IPS-18c (cell line): ENCODE measurements at regions not wholly inside any gene's neighbourhood (a gene's known extent, or its start where the extent isn't known, plus 50 kb on each side); places are given as distances from the start of the nearest gene placed in this dataset.

Source experiments
- H3K4me3 ChIP-seq: 2 replicates; pipeline ENCODE4 v1.7.0; 2013; ENCODE audit warnings: low read depth, mild to moderate bottlenecking, low read length, moderate library complexity; ENCODE audit not compliant: insufficient read depth
- H3K9me3 ChIP-seq: one replicate; pipeline ENCODE4 v1.6.1; 2013; ENCODE audit warnings: mild to moderate bottlenecking, low read length, moderate library complexity; ENCODE audit not compliant: control insufficient read depth, insufficient read depth

DNA sequence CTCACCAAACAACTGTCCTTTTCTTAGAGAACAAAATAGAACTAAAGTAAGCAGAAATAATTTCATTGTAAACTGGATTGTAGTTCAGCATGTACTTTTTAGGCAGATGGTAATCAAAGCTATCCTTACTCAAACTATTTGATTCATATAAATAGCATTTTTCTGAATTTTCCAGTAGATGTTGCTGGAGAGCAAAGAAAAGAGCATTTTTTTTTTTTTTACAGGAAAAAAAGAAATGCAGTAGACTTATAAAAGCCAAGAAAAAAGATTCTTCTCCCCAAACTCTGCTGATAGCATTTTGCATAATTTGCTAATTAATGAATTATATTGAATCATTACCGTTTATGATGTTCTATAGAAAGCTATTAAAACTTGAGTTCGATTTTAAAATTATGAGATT, 715.3 kb upstream of the WWC1 start:
- Histone ChIP-seq H3K9me3 (no peaks in the 10 kb centered on the region), H3K4me3 (no peak overlapping the region)

GRCh38 chr5:167576897-167577296, 714.5 kb upstream of the WWC1 start:
- H3K9me3 ChIP-seq, result no peaks in the 10 kb centered on the region
- H3K4me3 ChIP-seq, result no peak overlapping the region

GRCh38 chr5:167577616-167578015, 713.8 kb upstream of the WWC1 start:
- H3K9me3 ChIP-seq, result no peaks in the 10 kb centered on the region
- H3K4me3 ChIP-seq, result no peak overlapping the region

DNA sequence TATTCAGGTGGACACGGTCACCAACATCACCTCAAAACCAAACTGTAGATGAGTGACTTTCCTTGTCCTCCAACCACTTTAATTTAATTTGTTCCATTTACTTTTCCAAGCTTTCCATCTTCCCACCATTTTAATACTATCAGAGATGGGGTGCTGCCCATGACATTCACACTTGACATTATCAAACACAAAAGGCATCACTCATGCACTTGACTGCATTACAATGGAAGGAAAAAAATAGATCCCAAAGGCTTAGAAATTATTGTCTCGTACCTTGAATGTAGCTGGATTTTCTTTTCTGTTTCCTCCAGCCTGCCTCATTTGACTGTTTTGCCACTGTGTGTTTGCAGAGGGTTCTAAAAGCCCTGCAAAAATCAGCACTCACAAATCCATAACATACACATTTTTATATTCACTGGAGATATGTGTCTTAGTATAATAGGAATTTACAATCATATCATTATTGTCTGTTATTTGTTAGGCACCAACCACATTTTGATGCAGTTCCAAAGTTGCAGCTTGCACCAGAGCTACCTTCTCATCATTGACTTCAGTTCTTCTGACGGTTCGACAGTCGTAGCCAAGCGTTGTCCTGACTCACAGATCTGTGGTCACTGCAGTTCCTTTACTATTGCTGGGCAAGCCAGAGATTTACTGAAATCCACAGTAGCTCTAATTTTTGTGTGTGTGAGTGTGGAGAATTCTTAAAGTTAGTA, 712.3 kb upstream of the WWC1 start:
- no peak overlapping the region for H3K4me3 ChIP-seq

GRCh38 chr5:167579693-167580055, 711.8 kb upstream of the WWC1 start:
- Histone ChIP-seq H3K4me3 (no peak overlapping the region), H3K9me3 (no peaks in the 10 kb centered on the region)

More for the DNA sequence above, 712.3 kb upstream of the WWC1 start:
- no peaks in the 10 kb centered on the region for H3K9me3 ChIP-seq

- no peaks in the 10 kb centered on the region for H3K9me3 ChIP-seq
- no peak overlapping the region for H3K4me3 ChIP-seq
These were observed 710.8 kb upstream of the WWC1 start for GRCh38 chr5:167580608-167581007.

- no peak overlapping the region for H3K4me3 ChIP-seq
These were observed 709.2 kb upstream of the WWC1 start for GRCh38 chr5:167582283-167582682.

DNA sequence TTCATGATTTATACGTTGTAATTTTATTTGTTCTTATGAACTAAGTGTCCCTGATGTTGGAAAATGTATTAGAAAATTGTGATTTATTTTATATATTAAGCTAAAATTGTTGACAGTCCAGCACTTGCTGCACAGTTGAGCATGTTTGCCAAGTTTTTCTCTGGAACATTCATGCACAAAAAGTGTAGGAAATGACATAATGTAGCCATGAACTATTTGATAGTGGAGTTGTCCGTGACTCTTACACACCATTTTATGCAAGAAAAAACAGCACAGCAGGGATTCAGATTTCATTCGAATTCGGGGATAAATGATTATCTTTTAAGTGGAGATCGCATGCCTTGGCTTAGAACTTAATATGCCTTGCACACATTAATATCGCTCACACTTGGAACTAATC, 708.6 kb upstream of the WWC1 start:
- Histone ChIP-seq H3K9me3 (no peaks in the 10 kb centered on the region), H3K4me3 (no peak overlapping the region)

More at GRCh38 chr5:167582283-167582682, 709.2 kb upstream of the WWC1 start:
- H3K9me3 ChIP-seq, result no peaks in the 10 kb centered on the region

DNA sequence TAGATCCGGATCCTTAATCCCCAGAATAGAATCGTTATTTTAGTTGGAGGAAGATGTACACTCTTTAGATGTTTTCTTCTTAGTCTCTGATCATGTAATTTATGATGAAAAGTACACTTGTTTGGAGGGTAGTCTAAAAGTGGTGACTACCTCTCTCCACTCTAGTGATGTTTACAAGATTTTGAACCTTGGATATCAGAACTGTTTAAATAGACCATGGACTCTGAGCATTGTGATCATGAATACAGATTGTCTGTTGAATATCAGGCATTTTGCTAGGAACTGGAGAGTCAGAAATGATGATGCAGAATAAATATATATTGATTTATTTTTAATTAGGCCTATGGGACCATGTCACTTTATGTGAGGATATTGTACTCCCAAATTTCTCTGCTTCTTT, 706.3 kb upstream of the WWC1 start:
- no peak overlapping the region for H3K4me3 ChIP-seq
- no peaks in the 10 kb centered on the region for H3K9me3 ChIP-seq

DNA sequence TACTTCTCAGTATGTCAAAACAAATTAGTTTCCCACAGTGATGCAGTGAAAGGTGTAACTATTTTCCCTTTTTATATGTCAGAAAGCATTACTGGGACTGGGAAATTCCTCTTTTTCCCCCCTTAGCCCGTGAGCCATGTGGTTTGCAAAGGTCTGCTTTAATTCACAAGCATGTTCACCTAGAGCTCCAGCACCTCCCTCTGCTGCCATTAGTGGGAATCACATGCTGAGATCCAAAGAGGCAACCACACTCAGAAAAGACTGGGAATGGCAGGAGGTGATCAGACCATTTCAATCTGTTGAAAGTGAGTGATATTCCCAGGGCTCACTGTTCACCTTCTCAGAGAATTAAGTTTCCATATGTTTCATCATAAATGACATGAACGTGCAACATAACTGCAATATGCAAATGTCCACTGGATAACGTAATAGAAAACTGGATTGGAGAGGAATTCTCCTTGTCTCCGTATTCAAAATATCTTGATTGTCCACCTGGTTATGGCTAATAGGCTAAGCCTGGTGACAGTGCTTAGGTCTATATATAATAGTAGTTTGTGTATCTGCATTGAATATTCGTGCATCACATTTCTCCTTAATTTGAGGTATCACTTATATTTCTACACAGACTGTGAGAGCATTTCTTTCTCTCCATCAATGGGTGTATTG, 703.5 kb upstream of the WWC1 start:
- Histone ChIP-seq H3K9me3 (no peaks in the 10 kb centered on the region), H3K4me3 (no peak overlapping the region)

DNA sequence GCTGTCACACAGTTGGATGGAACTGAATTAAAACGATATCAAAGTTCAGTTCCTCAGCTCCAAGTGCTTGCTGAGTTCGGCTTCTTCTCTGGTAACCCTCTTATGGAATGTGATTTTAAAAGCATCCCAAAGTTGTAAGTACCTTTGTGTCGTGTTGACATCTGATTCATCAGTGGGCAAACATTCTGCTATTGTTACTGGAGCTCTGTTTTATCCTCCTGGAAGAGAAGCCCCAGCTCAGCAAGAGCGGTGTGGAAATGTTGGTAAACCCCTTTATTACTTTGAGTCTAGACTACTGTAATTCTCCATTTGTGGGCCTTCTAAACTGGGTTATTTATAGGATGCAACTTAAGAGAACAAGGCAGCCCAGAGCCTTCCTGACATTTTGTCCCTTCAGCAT, 699.3 kb upstream of the WWC1 start:
- Histone ChIP-seq H3K9me3 (no peaks in the 10 kb centered on the region), H3K4me3 (no peak overlapping the region)

- no peak overlapping the region for H3K4me3 ChIP-seq
- H3K9me3 ChIP-seq, result no peaks in the 10 kb centered on the region
These were observed 698.0 kb upstream of the WWC1 start for GRCh38 chr5:167593329-167594060.

- no peak overlapping the region for H3K4me3 ChIP-seq
- no peaks in the 10 kb centered on the region for H3K9me3 ChIP-seq
These were observed 697.4 kb upstream of the WWC1 start for GRCh38 chr5:167594061-167594435.

DNA sequence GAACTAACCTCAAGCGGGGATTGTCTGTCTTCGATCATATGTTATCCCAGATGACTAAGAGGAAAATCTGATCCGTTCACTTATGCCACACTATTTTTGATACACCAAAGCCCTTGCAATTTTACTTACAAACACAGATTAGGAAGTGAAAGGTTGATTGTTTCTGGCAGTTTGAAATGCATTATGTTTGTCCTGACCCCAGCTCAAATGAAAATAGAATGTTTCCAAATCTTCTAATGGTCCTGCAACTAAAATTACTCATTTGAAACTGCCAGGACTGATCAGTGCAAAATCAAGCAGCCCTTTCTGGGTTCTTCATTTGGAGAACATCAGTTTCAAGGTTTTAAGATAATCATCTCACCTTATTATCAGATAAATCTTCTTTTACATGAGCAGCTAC, 696.7 kb upstream of the WWC1 start:
- no peaks in the 10 kb centered on the region for H3K9me3 ChIP-seq
- no peak overlapping the region for H3K4me3 ChIP-seq

DNA sequence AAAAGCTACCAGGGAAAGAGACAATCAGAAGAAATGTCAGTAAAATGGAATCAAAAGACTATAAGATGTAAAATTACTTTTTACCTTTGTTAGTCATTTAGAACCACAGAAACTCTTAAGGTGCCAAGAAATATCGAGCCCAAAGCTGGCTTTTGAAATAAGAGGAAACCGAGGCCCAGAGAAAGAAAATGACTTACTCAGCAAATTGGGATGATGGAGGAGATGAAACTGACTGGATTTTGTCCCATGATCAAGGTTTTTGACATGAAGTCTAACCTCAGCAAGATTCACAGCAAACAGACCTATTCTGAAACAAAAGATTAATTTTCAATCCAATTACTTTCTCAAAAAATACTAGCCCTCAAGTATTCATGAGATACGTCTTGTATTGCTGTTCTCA, 696.2 kb upstream of the WWC1 start:
- no peak overlapping the region for H3K4me3 ChIP-seq
- no peaks in the 10 kb centered on the region for H3K9me3 ChIP-seq

DNA sequence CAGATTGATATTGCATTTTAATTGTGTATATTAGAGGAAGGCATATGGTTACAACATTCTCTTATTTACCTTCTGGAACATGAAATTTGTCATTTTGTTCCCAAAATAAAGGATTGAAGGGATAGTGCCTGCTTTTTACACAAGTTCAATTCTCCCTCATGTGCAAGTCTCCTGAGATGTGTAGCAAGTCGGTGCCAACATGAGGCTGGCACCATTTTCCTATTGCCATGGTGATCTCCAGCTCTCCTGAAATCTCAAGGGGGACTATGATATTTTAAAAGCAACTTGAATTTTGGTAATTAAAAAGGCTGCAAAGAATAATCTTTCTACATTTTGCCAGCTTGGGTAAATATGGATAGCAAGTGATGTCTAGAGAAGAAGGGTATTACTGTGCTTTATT, 693.3 kb upstream of the WWC1 start:
- H3K9me3 ChIP-seq, result no peaks in the 10 kb centered on the region
- no peak overlapping the region for H3K4me3 ChIP-seq

DNA sequence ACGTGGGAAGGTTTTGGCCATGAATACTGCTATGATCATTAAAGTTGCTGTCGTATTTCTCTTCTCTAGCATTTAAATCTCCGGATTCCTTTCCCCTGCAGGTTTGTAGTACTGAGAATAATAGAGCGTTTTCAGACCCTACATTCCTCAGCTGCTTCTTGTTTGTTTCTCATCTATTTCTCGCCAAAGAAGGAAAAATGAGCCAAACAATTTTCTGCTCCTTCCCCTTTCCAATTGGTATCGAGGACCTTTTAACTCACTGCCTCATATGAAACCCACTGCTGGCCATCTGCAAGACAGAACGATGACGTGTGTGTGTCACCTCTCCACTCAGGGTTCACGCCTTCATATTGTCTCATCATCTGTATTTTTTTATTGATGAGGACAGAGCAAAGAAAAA, 689.4 kb upstream of the WWC1 start:
- Histone ChIP-seq H3K9me3 (no peaks in the 10 kb centered on the region), H3K4me3 (no peak overlapping the region)

- Histone ChIP-seq H3K9me3 (no peaks in the 10 kb centered on the region), H3K4me3 (no peak overlapping the region)
These were observed 688.3 kb upstream of the WWC1 start for GRCh38 chr5:167603135-167603534.
